ENCODE measurements at regions not wholly inside any gene's neighbourhood (a gene's known extent, or its start where the extent isn't known, plus 50 kb on each side); places are given as distances from the start of the nearest gene placed in this dataset.

DNA sequence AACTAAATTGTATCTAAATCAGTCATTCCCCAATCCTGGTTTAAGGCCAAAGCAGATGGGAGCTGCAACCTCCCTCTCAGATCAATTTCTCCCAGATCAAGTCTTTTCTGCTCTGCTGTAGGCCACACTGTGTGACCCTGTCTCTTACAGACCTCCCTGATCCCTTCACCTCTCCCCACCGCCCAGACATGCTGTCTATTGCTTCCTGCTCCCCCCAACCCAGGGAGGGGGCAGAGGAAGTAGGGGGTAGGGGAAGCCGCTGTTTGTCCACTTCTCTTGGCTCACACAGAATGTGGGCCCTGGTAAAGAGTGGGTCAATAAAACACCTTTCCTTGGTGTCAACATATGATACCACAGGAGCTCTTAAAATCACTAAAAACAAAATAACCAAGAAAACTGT is 226.3 kb downstream of the ENC1 start:
- H3K9me3 ChIP-seq (ENCODE audit: insufficient read depth, low read depth, low read length) = no peaks in the 10 kb centered on the region
- H3F3A ChIP-seq (ENCODE audit: low read depth) = peaks cover 16% of the 10 kb centered on the region
- H3K4me1 ChIP-seq (ENCODE audit: insufficient read depth, low read length, poor library complexity, severe bottlenecking) = peaks cover 78% of the 10 kb centered on the region
- H3K36me3 ChIP-seq (ENCODE audit: insufficient read depth, low read length) = no peaks in the 10 kb centered on the region
- no peaks in the 10 kb centered on the region for H3K9me2 ChIP-seq (replicated peaks; ENCODE audit: low read depth, low read length)
- TF ChIP-seq EZH2phosphoT487 (IDR thresholded peaks at IDR 0.05; ENCODE audit: borderline replicate concordance) = no peak
- TF ChIP-seq, protein P1, sequence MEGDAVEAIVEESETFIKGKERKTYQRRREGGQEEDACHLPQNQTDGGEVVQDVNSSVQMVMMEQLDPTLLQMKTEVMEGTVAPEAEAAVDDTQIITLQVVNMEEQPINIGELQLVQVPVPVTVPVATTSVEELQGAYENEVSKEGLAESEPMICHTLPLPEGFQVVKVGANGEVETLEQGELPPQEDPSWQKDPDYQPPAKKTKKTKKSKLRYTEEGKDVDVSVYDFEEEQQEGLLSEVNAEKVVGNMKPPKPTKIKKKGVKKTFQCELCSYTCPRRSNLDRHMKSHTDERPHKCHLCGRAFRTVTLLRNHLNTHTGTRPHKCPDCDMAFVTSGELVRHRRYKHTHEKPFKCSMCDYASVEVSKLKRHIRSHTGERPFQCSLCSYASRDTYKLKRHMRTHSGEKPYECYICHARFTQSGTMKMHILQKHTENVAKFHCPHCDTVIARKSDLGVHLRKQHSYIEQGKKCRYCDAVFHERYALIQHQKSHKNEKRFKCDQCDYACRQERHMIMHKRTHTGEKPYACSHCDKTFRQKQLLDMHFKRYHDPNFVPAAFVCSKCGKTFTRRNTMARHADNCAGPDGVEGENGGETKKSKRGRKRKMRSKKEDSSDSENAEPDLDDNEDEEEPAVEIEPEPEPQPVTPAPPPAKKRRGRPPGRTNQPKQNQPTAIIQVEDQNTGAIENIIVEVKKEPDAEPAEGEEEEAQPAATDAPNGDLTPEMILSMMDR (conservative IDR thresholded peaks at IDR 0.05; ENCODE audit: low read length) = no peak
- no peaks in the 10 kb centered on the region for H3K79me2 ChIP-seq (ENCODE audit: insufficient read depth, low read length)
- H3K4me3 ChIP-seq (ENCODE audit: low read length, poor library complexity, severe bottlenecking) = no peak overlapping the region
- no peak overlapping the region; the same call in 1 of the 2 replicates for H2AFZ ChIP-seq (ENCODE audit: low read length)
- H3K9ac ChIP-seq (ENCODE audit: low read depth, low read length, poor library complexity, severe bottlenecking) = peak overlapping the region; percentile 37
- H3K4me2 ChIP-seq (ENCODE audit: low read depth, low read length, poor library complexity, severe bottlenecking) = peak overlapping the region; percentile 60
- no peaks in the 10 kb centered on the region for H4K20me1 ChIP-seq (ENCODE audit: insufficient read depth, low read length, poor library complexity, severe bottlenecking)
- H3K27me3 ChIP-seq (ENCODE audit: insufficient read depth, low read length, poor library complexity, severe bottlenecking) = no peaks in the 10 kb centered on the region

DNA sequence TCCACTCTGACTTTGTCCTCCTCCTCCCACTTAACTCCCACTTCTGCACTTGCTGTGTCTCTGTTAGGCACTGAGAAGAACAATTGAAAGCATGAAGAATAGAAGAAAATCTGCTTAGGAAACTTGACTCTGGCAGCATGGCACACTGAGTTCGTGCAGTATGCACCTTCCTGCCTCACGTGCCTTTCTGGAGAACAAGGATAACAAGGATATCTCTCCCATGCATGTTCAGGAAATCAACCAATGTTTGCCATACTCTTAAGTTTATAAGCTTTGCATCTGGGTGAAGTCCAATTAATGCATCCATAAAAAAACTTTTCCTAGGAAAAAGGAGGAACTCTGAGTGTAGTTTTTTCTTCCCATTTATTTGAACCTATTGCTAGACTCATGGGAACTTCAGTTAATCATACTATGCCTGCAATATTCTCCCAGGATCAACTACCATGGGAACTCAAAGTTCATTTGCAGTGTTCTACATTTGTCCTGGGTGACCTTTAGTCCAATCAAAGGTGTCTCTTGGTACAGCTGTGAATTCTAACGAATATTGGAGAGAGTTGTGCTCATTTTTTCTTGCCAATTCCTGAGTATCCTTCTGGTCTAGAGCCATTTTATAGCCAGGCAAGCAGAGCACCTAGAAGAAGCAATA is 227.0 kb downstream of the ENC1 start:
- Histone ChIP-seq H3K9me3 (ENCODE audit: insufficient read depth, low read depth, low read length) (no peaks in the 10 kb centered on the region), H3K36me3 (ENCODE audit: insufficient read depth, low read length) (no peaks in the 10 kb centered on the region), H3K4me1 (ENCODE audit: insufficient read depth, low read length, poor library complexity, severe bottlenecking) (peaks cover 72% of the 10 kb centered on the region), H3K79me2 (ENCODE audit: insufficient read depth, low read length) (no peaks in the 10 kb centered on the region), H3K4me3 (ENCODE audit: low read length, poor library complexity, severe bottlenecking) (no peak overlapping the region), H3K27me3 (ENCODE audit: insufficient read depth, low read length, poor library complexity, severe bottlenecking) (no peaks in the 10 kb centered on the region), H3K9me2 (replicated peaks; ENCODE audit: low read depth, low read length) (no peaks in the 10 kb centered on the region), H3K9ac (ENCODE audit: low read depth, low read length, poor library complexity, severe bottlenecking) (peak overlapping the region; percentile 37), H2AFZ (ENCODE audit: low read length) (no peak overlapping the region), H3F3A (ENCODE audit: low read depth) (peaks cover 16% of the 10 kb centered on the region), H4K20me1 (ENCODE audit: insufficient read depth, low read length, poor library complexity, severe bottlenecking) (no peaks in the 10 kb centered on the region), H3K4me2 (ENCODE audit: low read depth, low read length, poor library complexity, severe bottlenecking) (peak overlapping the region; percentile 60)
- TF ChIP-seq, protein P1 (conservative IDR thresholded peaks at IDR 0.05; ENCODE audit: low read length) = no peak
- TF ChIP-seq EZH2phosphoT487 (IDR thresholded peaks at IDR 0.05; ENCODE audit: borderline replicate concordance) = no peak

DNA sequence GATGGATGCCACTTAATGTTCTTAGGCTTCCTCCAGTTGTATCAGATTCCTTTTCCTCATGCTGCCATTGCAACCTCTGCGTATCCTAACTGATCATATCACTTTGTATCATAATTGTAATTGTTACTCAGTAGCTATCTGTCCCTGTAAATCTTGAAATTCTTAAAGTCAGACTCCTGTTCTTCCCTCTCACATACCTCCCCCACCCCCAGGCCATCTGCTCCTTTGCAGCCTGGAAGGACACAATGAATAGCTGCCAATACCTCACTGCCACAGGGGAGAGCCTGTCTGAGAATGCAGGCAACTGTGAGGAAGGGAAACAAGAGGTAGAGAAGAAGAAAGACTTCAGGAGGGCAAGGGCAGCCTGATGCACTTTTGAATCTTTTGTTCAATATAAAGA is 228.5 kb downstream of the ENC1 start:
- Histone ChIP-seq H3K4me2 (ENCODE audit: low read depth, low read length, poor library complexity, severe bottlenecking) (no peak overlapping the region), H3K9me3 (ENCODE audit: insufficient read depth, low read depth, low read length) (no peaks in the 10 kb centered on the region), H3K9me2 (replicated peaks; ENCODE audit: low read depth, low read length) (no peaks in the 10 kb centered on the region), H3K79me2 (ENCODE audit: insufficient read depth, low read length) (no peaks in the 10 kb centered on the region), H3K4me1 (ENCODE audit: insufficient read depth, low read length, poor library complexity, severe bottlenecking) (peaks cover 62% of the 10 kb centered on the region), H2AFZ (ENCODE audit: low read length) (no peak overlapping the region), H3K27me3 (ENCODE audit: insufficient read depth, low read length, poor library complexity, severe bottlenecking) (no peaks in the 10 kb centered on the region), H3K4me3 (ENCODE audit: low read length, poor library complexity, severe bottlenecking) (no peak overlapping the region), H3K36me3 (ENCODE audit: insufficient read depth, low read length) (no peaks in the 10 kb centered on the region), H3K9ac (ENCODE audit: low read depth, low read length, poor library complexity, severe bottlenecking) (no peak overlapping the region), H4K20me1 (ENCODE audit: insufficient read depth, low read length, poor library complexity, severe bottlenecking) (no peaks in the 10 kb centered on the region), H3F3A (ENCODE audit: low read depth) (peaks cover 16% of the 10 kb centered on the region)
- TF ChIP-seq EZH2phosphoT487 (IDR thresholded peaks at IDR 0.05; ENCODE audit: borderline replicate concordance) = no peak
- TF ChIP-seq, protein P1 (conservative IDR thresholded peaks at IDR 0.05; ENCODE audit: low read length) = no peak

All from Loucy (cell line).